Anterior cingulate cortex (tissue), 58 donors: ENCODE measurements at regions not wholly inside any gene's neighbourhood (a gene's known extent, or its start where the extent isn't known, plus 50 kb on each side); places are given as distances from the start of the nearest gene placed in this dataset.
"Not testable (repeated sequence)": the region's sequence is repeated elsewhere in the genome, so short reads cannot be mapped to it uniquely, and the experiment has no call there.

ENCODE experiments used
- DNase-seq, 58 donors: peaks; one replicate each; lab custom pipeline; 2025; lab: John Stamatoyannopoulos, UW

GRCh38 chr9:134525841-134526583 lies 115.6 kb upstream of the COL5A1 start:
- DNase-seq: no peak

DNA sequence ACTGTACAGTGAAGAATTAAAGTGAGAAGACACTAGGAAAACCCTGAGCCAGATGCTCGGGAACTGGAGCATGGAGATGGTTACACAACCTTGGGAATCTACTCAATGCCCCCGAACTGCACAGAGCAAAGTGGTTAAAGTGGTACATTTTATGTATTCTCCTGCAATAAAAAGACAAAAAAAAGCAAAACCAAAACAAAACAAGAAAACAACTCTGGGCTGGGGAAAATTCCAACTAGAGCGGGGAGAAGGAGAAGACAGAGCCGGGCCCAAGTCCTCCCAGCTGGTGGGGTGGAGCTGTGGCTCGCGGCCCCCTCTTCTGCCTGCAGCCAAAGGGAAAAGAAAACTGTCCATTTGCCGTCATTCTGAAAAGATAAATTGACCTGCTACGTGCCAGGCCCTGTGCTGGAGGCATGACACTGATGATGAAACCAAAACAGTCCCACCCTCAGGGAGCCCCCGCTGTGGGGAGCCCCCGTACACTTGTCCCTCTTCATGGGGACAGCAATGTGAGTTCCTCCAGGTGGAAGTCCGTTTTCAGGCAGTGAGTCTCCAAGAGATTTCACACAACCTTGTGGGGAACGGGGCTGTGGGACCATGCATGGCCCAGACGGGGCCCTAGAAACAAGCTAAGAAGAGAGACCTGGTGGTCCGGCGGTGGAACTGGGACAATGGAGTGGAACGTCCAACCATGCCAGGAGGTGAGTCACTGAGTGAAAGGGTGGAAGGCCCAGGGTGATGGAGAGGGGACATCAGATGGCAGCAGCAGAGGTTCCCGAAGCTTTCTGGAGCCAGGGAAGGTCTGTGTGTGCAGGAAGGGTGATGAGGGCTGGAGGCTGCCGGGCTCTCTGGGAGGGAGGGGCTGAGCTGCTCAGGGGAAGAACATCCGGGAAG lies 114.8 kb upstream of the COL5A1 start:
- DNase-seq: no peak

GRCh38 chr9:134530724-134531123 lies 110.9 kb upstream of the COL5A1 start:
- no peak for DNase-seq

- no peak for DNase-seq
These were observed 110.2 kb upstream of the COL5A1 start for GRCh38 chr9:134531220-134531970.

DNA sequence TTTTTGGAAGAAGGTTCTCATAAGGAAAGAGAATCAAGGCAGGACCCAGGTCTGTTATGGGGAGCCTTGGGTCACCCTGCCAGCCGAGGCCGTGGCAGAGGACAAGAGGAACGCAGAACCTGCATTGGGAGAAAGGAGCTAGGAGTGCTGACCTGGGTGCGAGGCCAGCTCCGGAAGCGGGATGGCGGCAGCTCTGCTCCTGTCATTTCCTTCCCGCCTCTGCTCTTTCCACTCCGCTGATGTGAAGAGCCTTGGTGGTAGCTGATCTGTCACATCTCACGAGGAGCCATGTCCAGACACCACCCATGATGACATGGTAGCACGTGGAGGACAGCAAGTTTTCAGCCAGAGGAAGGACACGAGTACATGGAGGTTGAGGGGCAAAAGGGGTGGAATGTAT lies 109.5 kb upstream of the COL5A1 start:
- no peak for DNase-seq

DNA sequence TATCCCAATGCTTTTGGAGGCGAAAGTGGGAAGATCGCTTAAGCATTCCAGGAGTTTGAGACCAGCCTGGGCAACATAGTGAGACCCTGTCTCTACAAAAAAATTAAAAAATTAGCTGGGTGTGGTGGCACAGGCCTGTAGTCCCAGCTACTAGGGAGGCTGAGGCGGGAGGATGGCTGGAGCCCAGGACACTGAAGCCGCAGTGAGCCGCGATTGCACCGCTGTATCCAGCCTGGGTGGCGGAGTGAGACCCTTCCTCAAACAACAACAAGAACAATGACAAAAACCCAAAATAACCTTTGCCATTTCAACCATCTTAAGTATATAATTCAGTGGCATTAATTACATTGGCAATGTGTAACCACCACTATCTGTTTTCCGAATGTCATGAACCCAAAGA lies 108.9 kb upstream of the COL5A1 start:
- not testable (repeated sequence) for DNase-seq

DNA sequence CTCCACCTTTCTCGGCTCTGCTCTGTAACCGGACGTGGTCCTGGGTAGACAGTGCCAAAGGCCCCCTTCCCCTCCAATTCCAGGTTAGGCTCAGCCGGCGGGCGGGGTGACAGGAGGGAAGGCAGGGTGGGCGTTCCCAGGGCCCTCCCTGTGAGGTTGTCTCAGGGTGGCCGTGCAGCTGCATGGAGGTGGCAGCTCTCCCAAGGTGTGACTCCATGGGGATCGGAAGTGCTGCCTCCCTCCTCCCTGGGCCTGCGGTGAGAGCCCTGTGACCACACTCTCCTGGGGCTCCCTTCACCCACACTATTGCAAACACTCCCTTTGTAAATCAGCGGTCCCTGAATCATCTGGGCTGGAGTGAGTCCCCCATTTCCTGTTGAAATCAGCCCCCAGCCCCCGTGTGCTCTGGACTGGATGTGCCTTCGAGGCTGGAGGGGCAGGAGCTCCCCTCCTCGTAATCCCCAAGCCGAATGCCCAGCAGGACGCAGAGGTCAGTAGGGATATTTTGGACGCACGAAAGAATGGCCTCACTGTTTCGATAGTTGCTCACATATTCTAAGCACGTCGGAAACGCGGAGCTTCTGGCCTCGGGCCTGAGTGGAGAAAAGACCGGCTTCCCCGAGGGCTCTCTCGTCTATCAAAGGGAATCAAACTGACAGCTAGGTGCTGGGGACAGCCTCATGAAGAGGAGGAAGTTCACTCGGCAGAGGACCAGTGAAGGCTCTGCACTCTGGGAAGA lies 107.6 kb upstream of the COL5A1 start:
- peak in 33 of 58 donors; percentile 4 to 64 (median 37) for DNase-seq

GRCh38 chr9:134534661-134535080 lies 106.9 kb upstream of the COL5A1 start:
- DNase-seq: no peak

GRCh38 chr9:134535171-134535570 lies 106.4 kb upstream of the COL5A1 start:
- no peak for DNase-seq

GRCh38 chr9:134536101-134536900 lies 105.3 kb upstream of the COL5A1 start:
- no peak for DNase-seq

- no peak for DNase-seq
These were observed 104.7 kb upstream of the COL5A1 start for GRCh38 chr9:134536931-134537330.

GRCh38 chr9:134537951-134538641 lies 103.5 kb upstream of the COL5A1 start:
- DNase-seq: no peak

- no peak for DNase-seq
These were observed 102.6 kb upstream of the COL5A1 start for GRCh38 chr9:134538856-134539566.

- DNase-seq: no peak
These were observed 101.9 kb upstream of the COL5A1 start for GRCh38 chr9:134539586-134540194.

GRCh38 chr9:134540276-134541096 lies 101.1 kb upstream of the COL5A1 start:
- no peak for DNase-seq

DNA sequence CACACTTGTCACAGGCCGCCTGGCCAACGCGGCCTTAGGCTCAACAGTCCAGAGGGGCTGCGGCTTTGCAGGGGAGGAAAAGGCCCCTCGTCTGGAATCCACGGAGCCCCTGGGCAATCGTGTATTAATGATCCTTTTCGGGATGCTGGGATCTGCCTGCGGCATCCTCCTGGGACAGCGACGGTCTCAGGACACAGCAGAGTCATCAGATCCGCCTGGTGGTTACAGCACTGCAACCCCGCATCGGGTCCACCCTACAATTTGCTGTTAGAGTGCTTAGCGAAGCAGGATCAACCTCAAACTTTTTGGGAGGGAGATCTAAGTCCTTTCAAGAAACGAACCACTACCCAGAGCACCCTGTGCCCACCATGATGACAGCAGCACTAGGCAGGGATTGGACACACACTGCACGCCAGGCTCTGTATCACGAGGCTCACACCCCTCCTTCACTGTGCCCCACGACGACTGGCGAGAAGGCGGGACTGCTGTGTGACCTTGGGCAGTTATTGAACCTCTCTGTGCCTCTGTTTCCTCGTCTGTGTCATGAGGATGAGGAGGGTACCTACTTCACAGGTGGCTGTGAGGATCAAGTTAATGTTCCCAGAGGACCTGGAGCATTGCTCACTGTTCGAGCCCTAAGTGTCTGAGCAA lies 100.4 kb upstream of the COL5A1 start:
- DNase-seq: no peak
